Heart left ventricle (tissue), 16 donors: ENCODE measurements at regions not wholly inside any gene's neighbourhood (a gene's known extent, or its start where the extent isn't known, plus 50 kb on each side); places are given as distances from the start of the nearest gene placed in this dataset.
"Not testable (repeated sequence)": the region's sequence is repeated elsewhere in the genome, so short reads cannot be mapped to it uniquely, and the experiment has no call there.

ENCODE experiments used
- ATAC-seq, 4 donors: fragments of 200-7000 bp; cut with Tn5 transposase; one replicate each; pipeline ENCODE4 v1.9.1; 2020 to 2022; ENCODE audit warnings: moderate library complexity in 4 of 4, mild to moderate bottlenecking in 3 of 4, moderate number of reproducible peaks in 1 of 4
- DNase-seq, 5 donors: peaks; one replicate each; pipeline ENCODE4 v3.0.0-alpha.2; 2020
- H3K27ac ChIP-seq, 12 donors: fragments of 200-600 bp; sonication (generic) in 4 of 12; one replicate each; pipeline versions ENCODE4 v1.5.0 to v1.8.0; 2016 to 2022; ENCODE audit warnings: mild to moderate bottlenecking in 2 of 12
- H3K27me3 ChIP-seq, 9 donors: fragments of 200-600 bp; sonication (generic) in 2 of 9; one replicate each; pipeline versions ENCODE4 v1.5.1 to v1.8.0; 2016 to 2022; ENCODE audit warnings: mild to moderate bottlenecking in 3 of 9
- H3K36me3 ChIP-seq, 9 donors: fragments of 200-600 bp; sonication (generic) in 2 of 9; one replicate each; pipeline versions ENCODE4 v1.5.0 to v1.8.0; 2018 to 2022; ENCODE audit warnings: mild to moderate bottlenecking in 2 of 9
- H3K4me1 ChIP-seq, 12 donors: fragments of 200-600 bp; sonication (generic) in 4 of 12; one replicate each; pipeline versions ENCODE4 v1.5.0 to v1.8.0; 2016 to 2022; ENCODE audit warnings: mild to moderate bottlenecking in 3 of 12
- H3K4me3 ChIP-seq, 12 donors: fragments of 200-600 bp; sonication (generic) in 4 of 12; one replicate each; pipeline versions ENCODE4 v1.5.0 to v1.8.0; 2017 to 2022; ENCODE audit warnings: mild to moderate bottlenecking in 9 of 12, moderate library complexity in 4 of 12
- H3K9me3 ChIP-seq, 12 donors: fragments of 200-600 bp; sonication (generic) in 4 of 12; one replicate each; pipeline versions ENCODE4 v1.5.0 to v1.8.0; 2016 to 2022; ENCODE audit warnings: mild to moderate bottlenecking in 1 of 12
- POLR2A ChIP-seq, 2 donors: fragments of 450-650 bp; IDR thresholded peaks; one replicate each; pipeline ENCODE4 v1.6.1; 2017; ENCODE audit warnings: antibody characterized with exemption in 2 of 2, mild to moderate bottlenecking in 2 of 2, moderate library complexity in 2 of 2
- WGBS, 4 donors: extraction: QIAGEN DNeasy Blood & Tissue Kit in 2 of 4; methylation state at CpG; one replicate each; pipeline versions ENCODE4 v1.1.5 to v1.1.7; 2013 to 2018; 5-methylcytosine and 5-hydroxymethylcytosine counted together
- intact Hi-C, 10 donors: fragments of 100-400 bp; cut with DNase I; formaldehyde crosslinking; loops; one replicate each; pipeline versions ENCODE4 v1.11.1 to v1.14.2; 2022
- TF ChIP-seq, protein P1 (sequence below), 12 donors: fragments of 200-600 bp; sonication (generic) in 4 of 12; IDR thresholded peaks; one replicate each; pipeline versions ENCODE4 v1.5.0 to v1.8.0; 2018 to 2022; ENCODE audit warnings: antibody characterized with exemption in 12 of 12, mild to moderate bottlenecking in 5 of 12
- donor health status: ischemic (EF 13 %, LVEDD 7.1; RV severe dilation, severe dysfunction).
- donor health status: healthy with polysubstance abuse.
- donor health status: DM: no; HTN: yes; CAD: no.
- donor health status: DM: no; HTN: no; CAD: no.
- donor health status: ischemic (EF 25% LVEDD 6.9; RV normal size, moderate dysfunction).
- donor health status: ischemic (EF 25% LVEDD 5.7; RV mildly dilated, moderate dysfunction).
- donor health status: healthy.
- donor health status: DM: yes; HTN: yes; CAD: no.
- donor health status: ischemic (EF 35%, LVEDD 5.7; RV mildly dilated, moderate dysfunction).
- donor health status: nonischemic (EF 11% LVEDD 7.7; RV severe dilation, severe dysfunction).
- donor health status: DM: yes; HTN: yes; CAD: no.
- donor health status: PGD.
- donor health status: ischemic (EF 29% LVEDD 5.4; RV normal size, mild dysfunction).
- donor health status: nonischemic (EF 23%, LVEDD 6.1; RV moderate dilation, normal function).

DNA sequence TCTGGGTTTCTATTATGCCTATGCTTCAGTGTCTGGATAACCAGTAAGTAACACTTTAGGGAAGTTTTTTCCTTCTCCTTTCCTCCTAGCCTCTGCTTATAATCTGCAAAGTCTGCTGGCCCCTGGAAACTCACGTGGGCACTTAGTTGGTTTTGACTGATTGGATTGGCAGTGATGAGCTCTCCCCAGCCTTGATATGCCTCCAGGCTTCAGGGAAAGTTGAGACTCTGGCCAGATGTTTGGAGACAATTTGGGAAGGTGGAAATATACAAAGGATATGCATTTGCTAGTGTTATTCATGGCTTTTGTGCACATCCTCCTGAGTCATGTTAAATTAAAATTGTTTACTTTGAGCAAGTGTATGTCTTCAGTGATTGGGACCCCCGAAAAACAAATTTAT lies 160.2 kb upstream of the IL12B start:
- DNase-seq (no peak), ATAC-seq (no peak)
- no peaks in the 10 kb centered on the region for H3K27me3 ChIP-seq
- intact Hi-C loops, result no loop called here
- 64 to 81% (median 69%) methylated on average over 2 of the region's 2 CpGs for WGBS, 4 donors
- TF ChIP-seq, protein P1, sequence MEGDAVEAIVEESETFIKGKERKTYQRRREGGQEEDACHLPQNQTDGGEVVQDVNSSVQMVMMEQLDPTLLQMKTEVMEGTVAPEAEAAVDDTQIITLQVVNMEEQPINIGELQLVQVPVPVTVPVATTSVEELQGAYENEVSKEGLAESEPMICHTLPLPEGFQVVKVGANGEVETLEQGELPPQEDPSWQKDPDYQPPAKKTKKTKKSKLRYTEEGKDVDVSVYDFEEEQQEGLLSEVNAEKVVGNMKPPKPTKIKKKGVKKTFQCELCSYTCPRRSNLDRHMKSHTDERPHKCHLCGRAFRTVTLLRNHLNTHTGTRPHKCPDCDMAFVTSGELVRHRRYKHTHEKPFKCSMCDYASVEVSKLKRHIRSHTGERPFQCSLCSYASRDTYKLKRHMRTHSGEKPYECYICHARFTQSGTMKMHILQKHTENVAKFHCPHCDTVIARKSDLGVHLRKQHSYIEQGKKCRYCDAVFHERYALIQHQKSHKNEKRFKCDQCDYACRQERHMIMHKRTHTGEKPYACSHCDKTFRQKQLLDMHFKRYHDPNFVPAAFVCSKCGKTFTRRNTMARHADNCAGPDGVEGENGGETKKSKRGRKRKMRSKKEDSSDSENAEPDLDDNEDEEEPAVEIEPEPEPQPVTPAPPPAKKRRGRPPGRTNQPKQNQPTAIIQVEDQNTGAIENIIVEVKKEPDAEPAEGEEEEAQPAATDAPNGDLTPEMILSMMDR (IDR thresholded peaks at IDR 0.05), result no peak
- no peak for TF ChIP-seq POLR2A (IDR thresholded peaks at IDR 0.05)
- H3K4me1 ChIP-seq, result no peaks in the 10 kb centered on the region
- H3K4me3 ChIP-seq, result no peak overlapping the region
- no peaks in the 10 kb centered on the region for H3K9me3 ChIP-seq
- no peak overlapping the region for H3K27ac ChIP-seq
- no peaks in the 10 kb centered on the region for H3K36me3 ChIP-seq

DNA sequence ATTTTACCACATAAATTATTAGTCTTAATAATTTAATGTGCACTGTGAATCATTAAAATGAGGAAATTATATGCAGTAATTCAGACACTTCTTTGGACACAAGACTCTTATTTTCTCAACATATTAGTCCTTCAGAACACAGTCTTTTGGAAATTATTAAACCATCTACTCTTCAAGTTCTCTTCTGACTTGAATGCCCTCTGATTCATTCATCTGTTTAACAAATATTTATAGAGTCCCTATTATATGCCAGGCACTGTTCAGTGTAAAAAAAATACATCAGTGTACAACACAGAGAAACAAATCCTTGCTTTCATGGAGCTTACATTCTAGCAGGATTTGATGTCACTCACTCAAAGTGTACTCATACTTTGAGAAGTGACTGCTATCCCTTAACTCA lies 163.4 kb upstream of the IL12B start:
- no peak for TF ChIP-seq POLR2A (IDR thresholded peaks at IDR 0.05)
- TF ChIP-seq, protein P1 (IDR thresholded peaks at IDR 0.05), result no peak
- H3K36me3 ChIP-seq, result no peaks in the 10 kb centered on the region
- no peak for ATAC-seq
- no peaks in the 10 kb centered on the region for H3K9me3 ChIP-seq
- H3K27ac ChIP-seq, result no peak overlapping the region
- DNase-seq, result no peak
- H3K4me1 ChIP-seq, result no peaks in the 10 kb centered on the region
- intact Hi-C loops, result no loop called here
- H3K4me3 ChIP-seq, result no peak overlapping the region
- H3K27me3 ChIP-seq, result no peaks in the 10 kb centered on the region

DNA sequence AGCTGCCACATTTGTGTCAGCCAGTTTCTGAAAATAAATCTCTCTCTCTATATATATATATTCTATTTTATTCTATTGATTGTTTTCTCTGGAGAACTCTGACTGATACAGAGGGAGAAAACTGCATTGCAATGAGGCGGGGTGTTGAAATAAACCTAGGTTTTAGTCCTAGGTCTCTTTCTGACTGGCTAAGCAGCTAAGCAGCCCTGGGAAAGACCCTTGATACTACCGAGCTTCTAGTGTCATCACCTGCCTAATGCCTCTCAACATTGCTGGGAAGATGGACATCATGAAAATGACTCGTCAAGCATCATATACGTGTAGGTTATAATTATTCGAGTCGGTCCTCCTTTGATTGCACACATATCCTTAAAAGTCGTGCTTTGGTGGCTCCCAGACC lies 166.5 kb upstream of the IL12B start:
- Histone ChIP-seq H3K4me1 (no peaks in the 10 kb centered on the region), H3K4me3 (no peak overlapping the region), H3K27ac (no peak overlapping the region), H3K27me3 (no peaks in the 10 kb centered on the region), H3K36me3 (no peaks in the 10 kb centered on the region), H3K9me3 (no peaks in the 10 kb centered on the region)
- intact Hi-C loops, result no loop called here
- 85 to 95% (median 87%) methylated on average over 7 of the region's 7 CpGs for WGBS, 4 donors
- DNase-seq (no peak), ATAC-seq (no peak)
- no peak for TF ChIP-seq POLR2A (IDR thresholded peaks at IDR 0.05)

DNA sequence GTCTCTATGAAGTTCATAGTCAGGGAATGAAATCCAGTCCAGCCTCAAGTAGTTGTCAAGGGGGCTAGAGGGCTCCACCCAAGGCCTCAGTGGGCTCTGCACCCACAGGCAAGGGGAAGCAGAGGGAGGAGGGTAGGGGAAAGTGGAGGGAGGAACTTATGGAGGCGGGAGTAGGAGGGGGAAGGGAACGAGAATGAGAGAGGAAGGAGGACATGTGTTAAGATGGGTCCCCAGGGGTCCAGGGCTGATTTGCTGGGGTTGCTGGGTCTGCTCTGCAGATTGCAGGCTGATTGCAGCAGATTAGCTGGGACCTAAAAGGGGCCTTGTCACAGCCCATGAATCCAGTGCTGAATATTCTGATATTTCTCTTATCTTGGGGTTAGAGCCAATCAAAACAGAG lies 166.9 kb upstream of the IL12B start:
- DNase-seq (no peak), ATAC-seq (no peak)
- no peak for TF ChIP-seq POLR2A (IDR thresholded peaks at IDR 0.05)
- TF ChIP-seq, protein P1 (IDR thresholded peaks at IDR 0.05), result no peak
- H3K4me3 ChIP-seq, result no peak overlapping the region
- H3K36me3 ChIP-seq, result no peaks in the 10 kb centered on the region
- H3K4me1 ChIP-seq, result no peaks in the 10 kb centered on the region
- 43 to 57% (median 45%) methylated on average over 2 of the region's 2 CpGs for WGBS, 4 donors
- H3K27me3 ChIP-seq, result no peaks in the 10 kb centered on the region
- intact Hi-C loops, result no loop called here
- peaks cover 0 to 2% (median 0%) of the 10 kb centered on the region in 12 donors for H3K9me3 ChIP-seq
- no peak overlapping the region for H3K27ac ChIP-seq

DNA sequence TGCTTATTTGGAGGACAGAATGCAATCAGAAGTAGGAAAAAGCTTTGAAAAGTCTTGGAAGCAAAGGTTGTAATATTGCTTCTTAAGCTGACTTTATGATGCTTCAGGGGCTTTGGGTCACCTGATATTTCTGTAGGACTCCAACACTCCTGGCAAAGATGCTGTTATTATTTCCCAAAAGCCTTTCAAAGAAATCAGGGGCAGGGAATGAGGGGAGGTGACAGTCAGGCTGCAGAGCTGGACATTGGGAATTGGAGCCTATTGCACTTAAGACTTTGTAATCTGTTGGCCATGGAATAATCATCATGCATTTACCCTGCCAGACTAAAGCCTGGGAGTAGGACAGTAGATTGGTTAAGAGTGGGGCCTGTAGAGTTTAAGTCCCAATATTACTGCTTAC lies 168.3 kb upstream of the IL12B start:
- H3K27ac ChIP-seq, result no peak overlapping the region
- H3K27me3 ChIP-seq, result no peaks in the 10 kb centered on the region
- H3K9me3 ChIP-seq, result peaks cover 0 to 3% (median 0%) of the 10 kb centered on the region in 12 donors
- no peak overlapping the region for H3K4me3 ChIP-seq
- intact Hi-C loops, result no loop called here
- no peaks in the 10 kb centered on the region for H3K4me1 ChIP-seq
- H3K36me3 ChIP-seq, result no peaks in the 10 kb centered on the region
- TF ChIP-seq, protein P1 (IDR thresholded peaks at IDR 0.05), result no peak
- no peak for TF ChIP-seq POLR2A (IDR thresholded peaks at IDR 0.05)
- ATAC-seq, result no peak
- DNase-seq, result no peak

DNA sequence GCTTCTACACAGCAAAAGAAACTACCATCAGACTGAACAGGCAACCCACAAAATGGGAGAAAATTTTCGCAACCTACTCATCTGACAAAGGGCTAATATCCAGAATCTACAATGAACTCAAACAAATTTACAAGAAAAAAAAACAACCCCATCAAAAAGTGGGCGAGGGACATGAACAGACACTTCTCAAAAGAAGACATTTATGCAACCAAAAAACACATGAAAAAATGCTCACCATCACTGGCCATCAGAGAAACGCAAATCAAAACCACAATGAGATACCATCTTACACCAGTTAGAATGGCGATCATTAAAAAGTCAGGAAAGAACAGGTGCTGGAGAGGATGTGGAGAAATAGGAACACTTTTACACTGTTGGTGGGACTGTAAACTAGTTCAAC lies 171.8 kb upstream of the IL12B start:
- H3K9me3 ChIP-seq, H3K36me3 ChIP-seq, H3K27me3 ChIP-seq, ATAC-seq, H3K4me3 ChIP-seq, H3K27ac ChIP-seq, intact Hi-C loops, DNase-seq: not testable (repeated sequence)
- H3K4me1 ChIP-seq, result peaks cover 0 to 19% (median 13%) of the 10 kb centered on the region in 12 donors
- WGBS, 4 donors, result 93 to 94% (median 93%) methylated on average over 4 of the region's 4 CpGs
